ENCODE measurements at regions not wholly inside any gene's neighbourhood (a gene's known extent, or its start where the extent isn't known, plus 50 kb on each side); places are given as distances from the start of the nearest gene placed in this dataset.

DNA sequence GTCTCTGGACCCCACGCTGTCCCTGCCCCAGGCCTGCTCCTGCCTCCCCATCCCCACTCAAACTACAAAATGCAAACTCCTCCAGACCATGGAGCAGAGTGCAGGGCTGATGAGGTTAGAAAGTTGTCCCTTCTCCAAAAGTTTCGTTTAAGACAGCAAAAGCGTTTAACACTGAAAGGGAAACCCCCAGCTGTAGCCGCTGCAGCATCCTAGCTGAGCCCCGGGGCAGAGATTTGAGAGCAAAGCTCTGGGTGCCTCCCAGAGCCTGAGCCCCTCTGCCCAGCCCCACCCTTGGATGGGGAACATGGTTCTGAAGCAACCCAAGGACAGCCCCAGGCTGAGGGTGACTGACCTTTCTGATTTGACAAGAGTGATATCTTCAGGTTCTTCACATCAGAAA lies 52.8 kb upstream of the ENO4 start:
- TF ChIP-seq, protein P1, sequence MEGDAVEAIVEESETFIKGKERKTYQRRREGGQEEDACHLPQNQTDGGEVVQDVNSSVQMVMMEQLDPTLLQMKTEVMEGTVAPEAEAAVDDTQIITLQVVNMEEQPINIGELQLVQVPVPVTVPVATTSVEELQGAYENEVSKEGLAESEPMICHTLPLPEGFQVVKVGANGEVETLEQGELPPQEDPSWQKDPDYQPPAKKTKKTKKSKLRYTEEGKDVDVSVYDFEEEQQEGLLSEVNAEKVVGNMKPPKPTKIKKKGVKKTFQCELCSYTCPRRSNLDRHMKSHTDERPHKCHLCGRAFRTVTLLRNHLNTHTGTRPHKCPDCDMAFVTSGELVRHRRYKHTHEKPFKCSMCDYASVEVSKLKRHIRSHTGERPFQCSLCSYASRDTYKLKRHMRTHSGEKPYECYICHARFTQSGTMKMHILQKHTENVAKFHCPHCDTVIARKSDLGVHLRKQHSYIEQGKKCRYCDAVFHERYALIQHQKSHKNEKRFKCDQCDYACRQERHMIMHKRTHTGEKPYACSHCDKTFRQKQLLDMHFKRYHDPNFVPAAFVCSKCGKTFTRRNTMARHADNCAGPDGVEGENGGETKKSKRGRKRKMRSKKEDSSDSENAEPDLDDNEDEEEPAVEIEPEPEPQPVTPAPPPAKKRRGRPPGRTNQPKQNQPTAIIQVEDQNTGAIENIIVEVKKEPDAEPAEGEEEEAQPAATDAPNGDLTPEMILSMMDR (IDR thresholded peaks at IDR 0.05): no peak
- no peak for TF ChIP-seq POLR2A (IDR thresholded peaks at IDR 0.05)

Data from adrenal gland (tissue), 5 donors.